ENCODE measurements at regions not wholly inside any gene's neighbourhood (a gene's known extent, or its start where the extent isn't known, plus 50 kb on each side); places are given as distances from the start of the nearest gene placed in this dataset.
A peak's percentile ranks its signal among the peaks of the same experiment; 100 is the strongest.

- TF ChIP-seq CTCF (IDR thresholded peaks at IDR 0.05; ENCODE audit: unreplicated experiment): no peak
- Mint-ChIP-seq H3K4me1 (ENCODE audit: insufficient read depth, unreplicated experiment) (peaks cover 27% of the 10 kb centered on the region), H3K36me3 (ENCODE audit: insufficient read depth, unreplicated experiment) (no peaks in the 10 kb centered on the region), H3K4me3 (ENCODE audit: unreplicated experiment) (no peak overlapping the region), H3K27ac (ENCODE audit: low read depth, unreplicated experiment) (no peak overlapping the region), H3K9me3 (ENCODE audit: unreplicated experiment) (no peaks in the 10 kb centered on the region), H3K27me3 (ENCODE audit: insufficient read depth, unreplicated experiment) (no peaks in the 10 kb centered on the region)
- intact Hi-C loops (cut with micrococcal nuclease): loop anchor here (5.0 kb wide), 2 partner anchors 397 to 538 kb away; no protein-coding TSS in a partner anchor
- POLR2A ChIA-PET: interaction anchor here (3.0 kb wide), 1 partner anchor 14 kb away, joined by 11 read pairs; no protein-coding TSS in a partner anchor
- no TSS peak for BruUV-seq (replicated peaks)
- CTCF ChIA-PET: interaction anchor here (1.5 kb wide), 1 partner anchor 791 kb away, joined by 4 read pairs; no protein-coding TSS in a partner anchor
- DNase-seq (ENCODE audit: unreplicated experiment): no peak
These were observed 580.8 kb downstream of the ACTL7B start for GRCh38 chr9:108274971-108275370.

- DNase-seq (ENCODE audit: unreplicated experiment): no peak
- peaks cover 30% of the 10 kb centered on the region for H3K4me1 Mint-ChIP-seq (ENCODE audit: insufficient read depth, unreplicated experiment)
- H3K27ac Mint-ChIP-seq (ENCODE audit: low read depth, unreplicated experiment): peak overlapping the region; percentile 14
- H3K27me3 Mint-ChIP-seq (ENCODE audit: insufficient read depth, unreplicated experiment): no peaks in the 10 kb centered on the region
- H3K36me3 Mint-ChIP-seq (ENCODE audit: insufficient read depth, unreplicated experiment): no peaks in the 10 kb centered on the region
- intact Hi-C loops (cut with micrococcal nuclease): loop anchor here (5.0 kb wide), 2 partner anchors 398 to 537 kb away; no protein-coding TSS in a partner anchor
- H3K9me3 Mint-ChIP-seq (ENCODE audit: unreplicated experiment): no peaks in the 10 kb centered on the region
- ChIA-PET CTCF (interaction anchor here (0.6 to 3.5 kb wide), 7 partner anchors 9 to 790 kb away, joined by 3 to 16 read pairs (median 4); no protein-coding TSS in a partner anchor), POLR2A (interaction anchor here (0.9 kb wide), 1 partner anchor 132 kb away, joined by 3 read pairs; no protein-coding TSS in a partner anchor)
- no peak overlapping the region for H3K4me3 Mint-ChIP-seq (ENCODE audit: unreplicated experiment)
- no peak for TF ChIP-seq CTCF (IDR thresholded peaks at IDR 0.05; ENCODE audit: unreplicated experiment)
- no TSS peak for BruUV-seq (replicated peaks)
These were observed 581.8 kb downstream of the ACTL7B start for GRCh38 chr9:108273988-108274387.

- BruUV-seq (replicated peaks): no TSS peak
- no peaks in the 10 kb centered on the region for H3K9me3 Mint-ChIP-seq (ENCODE audit: unreplicated experiment)
- ChIA-PET POLR2A (interaction anchor here (0.6 to 2.8 kb wide), 8 partner anchors 9 to 844 kb away, joined by 3 to 24 read pairs (median 3); partner anchors contain the start of gene KLF4), CTCF (interaction anchor here (0.6 to 3.5 kb wide), 19 partner anchors 10 to 850 kb away, joined by 3 to 16 read pairs (median 4); no protein-coding TSS in a partner anchor)
- H3K4me3 Mint-ChIP-seq (ENCODE audit: unreplicated experiment): peak overlapping the region; percentile 52
- H3K27me3 Mint-ChIP-seq (ENCODE audit: insufficient read depth, unreplicated experiment): no peaks in the 10 kb centered on the region
- TF ChIP-seq CTCF (IDR thresholded peaks at IDR 0.05; ENCODE audit: unreplicated experiment): peak; percentile 79
- no peaks in the 10 kb centered on the region for H3K36me3 Mint-ChIP-seq (ENCODE audit: insufficient read depth, unreplicated experiment)
- peak; percentile 73 for DNase-seq (ENCODE audit: unreplicated experiment)
- intact Hi-C loops (cut with micrococcal nuclease): loop anchor here (1.0 to 5.0 kb wide), 8 partner anchors 215 to 807 kb away; partner anchors contain the start of gene KLF4
- H3K27ac Mint-ChIP-seq (ENCODE audit: low read depth, unreplicated experiment): peak overlapping the region; percentile 93
- H3K4me1 Mint-ChIP-seq (ENCODE audit: insufficient read depth, unreplicated experiment): peaks cover 30% of the 10 kb centered on the region
These were observed 583.4 kb downstream of the ACTL7B start for GRCh38 chr9:108272349-108272899.

GRCh38 chr9:108271646-108272348, 584.0 kb downstream of the ACTL7B start:
- Mint-ChIP-seq H3K4me1 (ENCODE audit: insufficient read depth, unreplicated experiment) (peaks cover 30% of the 10 kb centered on the region), H3K27ac (ENCODE audit: low read depth, unreplicated experiment) (peak overlapping the region; percentile 93), H3K4me3 (ENCODE audit: unreplicated experiment) (peak overlapping the region; percentile 52), H3K27me3 (ENCODE audit: insufficient read depth, unreplicated experiment) (no peaks in the 10 kb centered on the region), H3K9me3 (ENCODE audit: unreplicated experiment) (no peaks in the 10 kb centered on the region), H3K36me3 (ENCODE audit: insufficient read depth, unreplicated experiment) (no peaks in the 10 kb centered on the region)
- ChIA-PET POLR2A (interaction anchor here (0.6 to 2.8 kb wide), 9 partner anchors 9 to 844 kb away, joined by 3 to 24 read pairs (median 3); partner anchors contain the start of gene KLF4), CTCF (interaction anchor here (0.6 to 3.5 kb wide), 17 partner anchors 9 to 788 kb away, joined by 3 to 16 read pairs (median 3); no protein-coding TSS in a partner anchor)
- intact Hi-C loops (cut with micrococcal nuclease): loop anchor here (1.0 to 5.0 kb wide), 8 partner anchors 214 to 806 kb away; partner anchors contain the start of gene KLF4
- peak; percentile 52 for DNase-seq (ENCODE audit: unreplicated experiment)
- BruUV-seq (replicated peaks): no TSS peak
- no peak for TF ChIP-seq CTCF (IDR thresholded peaks at IDR 0.05; ENCODE audit: unreplicated experiment)
